Endothelial cell of umbilical vein (primary cell): ENCODE measurements at regions not wholly inside any gene's neighbourhood (a gene's known extent, or its start where the extent isn't known, plus 50 kb on each side); places are given as distances from the start of the nearest gene placed in this dataset.

Source experiments
- BruUV-seq: library from RNA; stranded (reverse); fragments of 400-500 nt; replicated peaks from 2 replicates; lab custom pipeline; 2021; lab: Mats Ljungman, UMichigan
- CTCF ChIA-PET: fragments of 300-600, 350-600 bp; sonication (Branson Sonifier 250); formaldehyde crosslinking; loops from one replicate; lab custom pipeline; 2021; ENCODE audit warnings: antibody characterized with exemption, inconsistent platforms; lab: Charles Lee
- POLR2A ChIA-PET: fragments of 300-600, 350-600 bp; sonication (Branson Sonifier 250); formaldehyde crosslinking; loops from one replicate; lab custom pipeline; 2021; ENCODE audit warnings: antibody characterized with exemption, inconsistent platforms; lab: Charles Lee
- DNase-seq: peaks from one replicate; pipeline ENCODE4 v3.0.0-alpha.2; 2011; ENCODE audit warnings: low read depth, low spot score
- FAIRE-seq: peaks from 2 replicates; lab custom pipeline; 2011; peaks lifted over from hg19 to GRCh38; lab: Jason Lieb, UNC
- H2AFZ ChIP-seq: 2 replicates; pipeline ENCODE4 v1.6.0; 2012; ENCODE audit warnings: low read depth, low read length, control low read depth, inconsistent platforms
- H3K27ac ChIP-seq: 2 replicates; pipeline ENCODE4 v1.5.1; 2011; ENCODE audit warnings: low read depth, mild to moderate bottlenecking, control low read depth, low read length, moderate library complexity; ENCODE audit not compliant: insufficient read depth
- H3K27me3 ChIP-seq, 2 experiments: 2 replicates each; pipeline versions ENCODE4 v1.6.0 to v1.6.1; 2011; ENCODE audit warnings: low read length in 2 of 2, mixed read lengths in 1 of 2; ENCODE audit not compliant: control insufficient read depth in 2 of 2, insufficient read depth in 2 of 2
- H3K36me3 ChIP-seq, 2 experiments: 2 replicates in 1 of 2; 3 replicates in 1 of 2; pipeline ENCODE4 v1.5.1; 2011; ENCODE audit warnings: low read length in 2 of 2, mild to moderate bottlenecking in 1 of 2, moderate library complexity in 1 of 2; ENCODE audit not compliant: control insufficient read depth in 2 of 2, insufficient read depth in 2 of 2; ENCODE audit errors: extremely low read depth in 1 of 2
- H3K4me1 ChIP-seq: 3 replicates; pipeline ENCODE4 v1.5.1; 2011; ENCODE audit warnings: mild to moderate bottlenecking, low read length; ENCODE audit not compliant: control insufficient read depth, insufficient read depth; ENCODE audit errors: extremely low read depth
- H3K4me2 ChIP-seq: 2 replicates; pipeline ENCODE4 v1.6.1; 2011; ENCODE audit warnings: low read length, control low read depth, mixed read lengths; ENCODE audit not compliant: insufficient read depth
- H3K4me3 ChIP-seq, 3 experiments: fragments of 200-600 bp in 1 of 3; sonication (generic), shearing (Covaris generic) in 1 of 3; replicated peaks in 1 of 3; 2 replicates each; pipeline ENCODE4 v1.5.1; 2011 to 2016; ENCODE audit warnings: control low read depth in 3 of 3, low read length in 3 of 3, mild to moderate bottlenecking in 2 of 3, inconsistent platforms in 1 of 3, low read depth in 1 of 3, moderate library complexity in 1 of 3; ENCODE audit not compliant: insufficient read depth in 1 of 3
- H3K79me2 ChIP-seq: 2 replicates; pipeline ENCODE4 v1.6.0; 2012; ENCODE audit warnings: low read length, inconsistent platforms; ENCODE audit not compliant: control insufficient read depth, insufficient read depth
- H3K9ac ChIP-seq: replicated peaks from 2 replicates; pipeline ENCODE3; 2011; ENCODE audit warnings: low read length, control low read depth; ENCODE audit not compliant: insufficient read depth; ENCODE audit errors: extremely low read depth
- H3K9me1 ChIP-seq: replicated peaks from 3 replicates; pipeline ENCODE4 v1.6.0; 2011; ENCODE audit warnings: mild to moderate bottlenecking, low read length; ENCODE audit not compliant: control insufficient read depth, insufficient read depth; ENCODE audit errors: extremely low read depth
- H3K9me3 ChIP-seq: replicated peaks from 2 replicates; pipeline ENCODE4 v1.5.1; 2012; ENCODE audit warnings: low read length, inconsistent platforms; ENCODE audit not compliant: control insufficient read depth, insufficient read depth
- H4K20me1 ChIP-seq: replicated peaks from 2 replicates; pipeline ENCODE3; 2011; ENCODE audit warnings: mild to moderate bottlenecking, low read length; ENCODE audit not compliant: control insufficient read depth, insufficient read depth; ENCODE audit errors: extremely low read depth
- EZH2 ChIP-seq: IDR thresholded peaks from 2 replicates; pipeline ENCODE4 v1.6.1; 2012; ENCODE audit warnings: borderline replicate concordance, low read depth, mild to moderate bottlenecking, moderate library complexity, low read length, inconsistent platforms; ENCODE audit not compliant: severe bottlenecking
- FOS ChIP-seq: IDR thresholded peaks from 2 replicates; pipeline ENCODE4 v1.6.1; 2011; ENCODE audit warnings: mild to moderate bottlenecking, low read length, moderate library complexity, borderline replicate concordance; ENCODE audit not compliant: insufficient read depth
- GATA2 ChIP-seq: IDR thresholded peaks from 2 replicates; pipeline ENCODE4 v1.7.0; 2011; ENCODE audit warnings: low read depth, mild to moderate bottlenecking, moderate library complexity, mixed read lengths, low read length; ENCODE audit not compliant: insufficient read length, insufficient read depth
- JUN ChIP-seq: IDR thresholded peaks from 2 replicates; pipeline ENCODE4 v1.6.1; 2011; ENCODE audit warnings: borderline replicate concordance, low read depth; ENCODE audit not compliant: insufficient read length, insufficient read depth
- MAX ChIP-seq: IDR thresholded peaks from 2 replicates; pipeline ENCODE4 v1.6.1; 2011; ENCODE audit not compliant: insufficient read depth, insufficient read length
- MYC ChIP-seq: IDR thresholded peaks from one replicate; pipeline ENCODE4 v1.6.1; 2011; ENCODE audit warnings: mild to moderate bottlenecking, low read depth, low read length
- POLR2A ChIP-seq: IDR thresholded peaks from 2 replicates; pipeline ENCODE4 v1.6.1; 2012; ENCODE audit warnings: low read depth, mild to moderate bottlenecking, control low read depth, low read length
- POLR2AphosphoS5 ChIP-seq: IDR thresholded peaks from 2 replicates; pipeline ENCODE4 v1.6.1; 2012; ENCODE audit warnings: low read depth, mild to moderate bottlenecking, control low read depth, low read length, moderate library complexity; ENCODE audit not compliant: insufficient read depth
- dilution Hi-C: fragments of 300-500 bp; cut with MboI; formaldehyde crosslinking; loops from one replicate; pipeline ENCODE4 v1.15.0; 2019; ENCODE audit warnings: low sequenced_read_pairs; ENCODE audit not compliant: extremely low pct_ligation_motif_present
- intact Hi-C: fragments of 100-400 bp; cut with micrococcal nuclease; formaldehyde crosslinking; loops from one replicate; pipeline ENCODE4 v1.10.0; 2022
- TF ChIP-seq, protein P1 (sequence below), 2 donors: IDR thresholded peaks; 1 replicate in 1 of 2; 2 replicates in 1 of 2; pipeline ENCODE4 v1.5.1; 2011; ENCODE audit warnings: low read length in 2 of 2, mild to moderate bottlenecking in 2 of 2, moderate library complexity in 2 of 2, control low read depth in 1 of 2, inconsistent platforms in 1 of 2, low read depth in 1 of 2; ENCODE audit not compliant: insufficient read depth in 1 of 2; ENCODE audit errors: extremely low read depth in 1 of 2

DNA sequence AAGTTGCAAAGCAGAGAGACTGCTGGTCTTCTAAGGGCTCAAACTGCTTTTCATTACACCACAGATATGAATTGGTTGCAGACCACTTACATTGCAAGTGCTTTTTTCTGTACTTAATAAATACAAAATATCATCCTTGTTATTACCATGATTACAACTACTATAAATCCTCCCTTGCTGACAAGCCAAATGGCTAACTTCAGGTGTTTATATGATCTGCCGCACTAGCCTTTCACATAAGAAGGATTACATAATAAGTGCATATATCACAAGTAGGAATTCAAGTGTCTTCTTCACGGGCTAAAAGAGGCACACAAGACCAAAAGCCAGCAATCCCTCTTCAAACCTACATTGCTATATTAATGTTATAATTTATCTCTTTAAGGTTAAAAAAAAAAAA is 373.0 kb downstream of the ZEB2 start:
- Histone ChIP-seq H3K9ac (no peak overlapping the region), H3K4me1 (peaks cover 3% of the 10 kb centered on the region), H4K20me1 (no peaks in the 10 kb centered on the region), H3K4me3 (no peak overlapping the region), H3K9me1 (no peaks in the 10 kb centered on the region), H3K27me3 (no peaks in the 10 kb centered on the region), H3K79me2 (no peaks in the 10 kb centered on the region), H3K4me2 (no peak overlapping the region), H2AFZ (no peak overlapping the region), H3K9me3 (no peaks in the 10 kb centered on the region), H3K27ac (no peak overlapping the region), H3K36me3 (no peaks in the 10 kb centered on the region)
- DNase-seq (no peak), FAIRE-seq (no peak)
- intact Hi-C loops: no loop called here
- ChIA-PET POLR2A (no interaction called here), CTCF (no interaction called here)
- TF ChIP-seq FOS: no peak
- TF ChIP-seq JUN: no peak
- no peak for TF ChIP-seq POLR2AphosphoS5
- no peak for TF ChIP-seq POLR2A
- TF ChIP-seq EZH2: no peak
- no peak for TF ChIP-seq MAX
- TF ChIP-seq, protein P1, sequence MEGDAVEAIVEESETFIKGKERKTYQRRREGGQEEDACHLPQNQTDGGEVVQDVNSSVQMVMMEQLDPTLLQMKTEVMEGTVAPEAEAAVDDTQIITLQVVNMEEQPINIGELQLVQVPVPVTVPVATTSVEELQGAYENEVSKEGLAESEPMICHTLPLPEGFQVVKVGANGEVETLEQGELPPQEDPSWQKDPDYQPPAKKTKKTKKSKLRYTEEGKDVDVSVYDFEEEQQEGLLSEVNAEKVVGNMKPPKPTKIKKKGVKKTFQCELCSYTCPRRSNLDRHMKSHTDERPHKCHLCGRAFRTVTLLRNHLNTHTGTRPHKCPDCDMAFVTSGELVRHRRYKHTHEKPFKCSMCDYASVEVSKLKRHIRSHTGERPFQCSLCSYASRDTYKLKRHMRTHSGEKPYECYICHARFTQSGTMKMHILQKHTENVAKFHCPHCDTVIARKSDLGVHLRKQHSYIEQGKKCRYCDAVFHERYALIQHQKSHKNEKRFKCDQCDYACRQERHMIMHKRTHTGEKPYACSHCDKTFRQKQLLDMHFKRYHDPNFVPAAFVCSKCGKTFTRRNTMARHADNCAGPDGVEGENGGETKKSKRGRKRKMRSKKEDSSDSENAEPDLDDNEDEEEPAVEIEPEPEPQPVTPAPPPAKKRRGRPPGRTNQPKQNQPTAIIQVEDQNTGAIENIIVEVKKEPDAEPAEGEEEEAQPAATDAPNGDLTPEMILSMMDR (IDR thresholded peaks at IDR 0.05; ENCODE audit: extremely low read depth in 1 of 2, insufficient read depth in 1 of 2, low read depth in 1 of 2, low read length in 2 of 2): no peak
- no peak for TF ChIP-seq GATA2
- TF ChIP-seq MYC: no peak
- no TSS peak for BruUV-seq
- dilution Hi-C loops: no loop called here
